GM18505 (cell line): ENCODE measurements at regions not wholly inside any gene's neighbourhood (a gene's known extent, or its start where the extent isn't known, plus 50 kb on each side); places are given as distances from the start of the nearest gene placed in this dataset.
"Not testable (repeated sequence)": the region's sequence is repeated elsewhere in the genome, so short reads cannot be mapped to it uniquely, and the experiment has no call there.

Source experiments
- ATAC-seq: cut with Tn5 transposase; IDR thresholded peaks from one replicate; pipeline ENCODE4 v1.9.1; 2021; ENCODE audit not compliant: unreplicated experiment
- POLR2A ChIP-seq: IDR thresholded peaks from 4 replicates; pipeline ENCODE4 v1.6.1; 2011; ENCODE audit warnings: borderline replicate concordance; ENCODE audit not compliant: insufficient read depth, insufficient read length; ENCODE audit errors: extremely low read depth

DNA sequence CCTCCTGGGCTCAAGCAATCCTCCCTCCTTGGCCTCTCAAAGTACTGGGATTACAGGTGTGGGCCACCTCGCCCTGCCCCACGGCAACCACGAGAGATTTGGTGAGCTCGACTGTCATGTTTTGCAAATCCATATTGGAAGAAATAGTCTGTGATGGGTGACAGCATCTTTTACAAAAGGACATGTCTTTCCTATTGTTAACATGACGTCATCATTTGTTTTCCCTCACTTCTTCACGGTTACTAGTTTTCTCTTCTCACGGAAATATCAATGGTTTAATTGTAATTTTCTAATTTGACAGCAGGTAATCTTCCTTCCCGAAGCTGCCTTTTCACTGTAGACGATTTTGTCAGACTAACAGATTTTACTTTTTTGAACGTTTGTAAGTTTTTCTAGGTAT lies 110.8 kb upstream of the GREM2 start:
- no peak for ATAC-seq
- no peak for TF ChIP-seq POLR2A

DNA sequence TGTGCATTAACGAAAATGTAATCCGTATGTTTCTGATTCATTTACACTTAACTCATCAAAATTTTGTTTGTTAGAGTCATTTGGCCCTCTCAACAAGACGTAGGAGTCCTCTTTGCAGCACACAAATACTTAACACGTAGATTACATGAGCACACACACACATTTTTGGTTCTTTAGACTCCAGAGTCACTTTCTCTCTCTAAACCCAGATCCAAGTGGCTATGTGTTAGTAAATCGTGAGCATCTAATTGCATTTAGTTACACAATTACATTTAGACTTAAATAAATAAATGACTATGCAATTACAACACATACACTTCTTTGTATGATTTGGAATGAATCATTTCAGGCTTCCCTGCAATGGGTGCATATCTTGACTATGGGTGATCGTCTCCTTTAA lies 109.0 kb upstream of the GREM2 start:
- no peak for TF ChIP-seq POLR2A
- no peak for ATAC-seq

DNA sequence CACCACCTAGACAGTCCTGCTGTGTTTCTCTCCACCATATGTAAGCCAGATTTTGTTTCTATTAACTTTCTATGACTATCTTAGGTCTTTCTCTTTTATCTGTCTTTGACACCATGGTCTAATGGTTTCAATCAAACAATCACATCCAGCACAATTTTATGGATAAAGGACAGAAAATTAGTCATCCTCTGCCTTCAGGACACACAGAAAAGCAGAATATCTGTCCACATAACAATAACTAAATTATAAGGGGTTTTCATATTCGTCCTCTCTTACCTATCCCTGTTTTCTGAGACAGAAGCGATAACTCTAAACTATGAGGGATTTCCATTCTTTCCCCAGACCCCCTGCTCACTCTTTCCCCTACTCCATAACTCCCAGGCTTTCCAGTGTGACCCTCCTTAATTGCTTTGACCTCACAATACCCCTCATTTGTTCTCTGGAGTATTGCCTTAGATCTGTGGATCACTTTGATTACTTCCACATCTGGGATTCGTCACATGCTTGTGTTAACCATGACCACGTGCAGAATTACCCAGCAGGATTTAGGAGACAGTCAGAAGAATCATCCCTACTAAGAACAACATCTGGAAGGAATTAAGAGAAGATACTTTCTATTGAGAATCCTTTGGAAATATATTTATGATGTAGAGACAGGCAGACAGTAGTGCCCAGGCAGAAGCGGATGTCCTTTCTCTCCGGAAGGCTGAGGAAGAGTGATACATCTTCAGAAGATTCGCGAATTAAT lies 108.2 kb upstream of the GREM2 start:
- no peak for ATAC-seq
- no peak for TF ChIP-seq POLR2A

DNA sequence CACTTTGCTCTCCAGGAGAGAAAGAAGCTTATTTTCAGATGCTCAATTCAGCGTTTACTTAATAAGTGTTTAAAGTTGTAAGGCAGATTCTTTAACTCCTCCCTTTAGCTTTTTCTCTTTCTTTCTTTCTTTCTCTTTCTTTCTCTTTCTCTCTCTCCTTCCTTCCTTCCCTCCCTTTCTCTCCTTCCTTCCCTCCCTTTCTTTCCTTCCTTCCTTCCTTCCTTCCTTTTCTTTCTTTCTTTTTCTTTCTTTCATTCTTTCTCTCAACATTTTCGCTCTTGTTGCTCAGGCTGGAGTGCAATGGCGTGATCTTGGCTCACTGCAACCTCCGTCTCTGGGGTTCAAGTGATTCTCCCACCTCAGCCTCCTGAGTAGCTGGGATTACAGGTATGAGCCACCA lies 104.6 kb upstream of the GREM2 start:
- ATAC-seq, result not testable (repeated sequence)

DNA sequence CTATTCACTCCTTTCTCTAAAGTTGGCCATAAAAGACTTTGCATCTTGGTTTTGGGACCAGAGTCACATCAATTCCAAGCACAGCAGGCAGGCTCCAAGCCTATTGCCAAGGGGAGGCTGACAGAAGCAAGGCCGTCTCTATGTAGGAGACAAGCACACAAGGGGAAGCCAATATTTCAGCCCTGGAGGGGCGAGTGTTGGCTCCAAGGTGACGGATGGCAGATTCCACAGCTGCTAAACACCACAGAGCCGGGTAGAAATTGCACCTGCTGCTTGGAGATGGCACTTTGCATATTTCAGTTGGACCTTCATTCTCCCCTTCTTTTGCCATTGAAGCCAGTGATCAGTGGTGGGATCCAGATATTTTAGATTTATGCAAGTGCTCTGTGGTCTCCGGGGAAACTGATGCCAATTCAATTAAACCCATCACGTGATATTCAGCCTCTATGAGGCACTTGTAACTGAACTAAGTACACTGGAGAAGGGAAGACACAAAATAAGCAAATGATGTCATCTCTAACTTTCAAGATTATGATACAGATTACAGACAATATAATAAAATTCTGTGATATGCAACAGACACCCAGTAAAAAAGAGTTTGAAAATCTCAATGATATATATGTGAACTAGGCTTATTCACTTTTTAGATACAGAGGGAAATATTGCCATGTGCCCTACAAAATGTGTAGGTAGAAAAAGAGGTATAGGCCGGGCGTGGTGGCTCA lies 102.8 kb upstream of the GREM2 start:
- no peak for ATAC-seq

DNA sequence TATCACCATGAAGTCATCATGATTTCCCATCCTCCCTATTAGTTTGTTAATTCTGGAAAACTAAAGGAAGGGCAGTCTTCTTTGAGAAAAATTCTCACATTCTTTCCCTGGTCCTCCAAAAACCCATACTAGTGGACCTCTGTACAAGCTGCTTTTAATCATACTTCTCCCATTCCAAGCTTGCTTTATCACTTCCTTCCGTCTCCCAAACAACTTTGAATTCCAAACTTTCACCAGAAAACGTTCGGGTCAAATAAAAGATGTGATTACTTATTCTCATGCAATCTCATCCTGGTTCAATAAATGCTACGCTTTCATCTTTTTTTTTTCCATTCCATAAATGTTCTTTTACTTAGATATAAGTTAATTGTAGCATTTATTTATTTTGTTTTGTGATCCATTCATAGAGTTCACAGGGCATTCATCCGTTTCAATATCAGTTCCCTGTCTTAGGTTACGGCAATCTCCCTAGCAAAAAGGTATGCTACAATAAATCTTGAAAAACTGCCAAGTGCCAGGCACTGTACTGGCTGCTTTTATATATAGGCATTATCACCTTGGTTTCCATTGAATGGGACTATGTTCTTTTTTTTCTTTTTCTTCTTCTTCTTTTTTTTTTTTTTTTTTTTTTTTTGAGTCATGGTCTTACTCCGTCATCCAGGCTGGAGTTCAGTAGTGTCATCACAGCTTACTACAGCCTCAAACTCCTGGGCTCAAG lies 100.2 kb upstream of the GREM2 start:
- TF ChIP-seq POLR2A, result no peak
- ATAC-seq, result no peak

More for the DNA sequence above, 102.8 kb upstream of the GREM2 start:
- no peak for TF ChIP-seq POLR2A

DNA sequence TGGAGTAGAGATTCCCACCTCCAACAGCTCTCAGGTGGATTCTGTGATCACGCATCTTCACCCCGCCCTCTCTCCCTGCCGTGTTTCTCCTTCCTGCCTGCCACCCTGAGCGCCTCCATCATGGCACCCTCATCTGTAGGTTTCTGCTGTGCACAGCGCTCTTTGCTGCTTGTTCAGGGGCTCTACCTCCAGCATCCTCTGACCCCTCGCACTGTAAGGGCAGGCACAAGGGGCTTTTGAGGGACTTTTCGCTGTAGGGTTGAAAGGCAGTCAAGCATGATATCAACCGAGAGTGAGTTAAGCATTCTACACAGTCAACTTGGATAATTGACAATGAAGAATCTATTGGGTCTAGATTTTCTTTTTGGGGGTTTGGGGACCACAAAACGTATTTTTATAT lies 99.1 kb upstream of the GREM2 start:
- no peak for TF ChIP-seq POLR2A
- ATAC-seq, result no peak

DNA sequence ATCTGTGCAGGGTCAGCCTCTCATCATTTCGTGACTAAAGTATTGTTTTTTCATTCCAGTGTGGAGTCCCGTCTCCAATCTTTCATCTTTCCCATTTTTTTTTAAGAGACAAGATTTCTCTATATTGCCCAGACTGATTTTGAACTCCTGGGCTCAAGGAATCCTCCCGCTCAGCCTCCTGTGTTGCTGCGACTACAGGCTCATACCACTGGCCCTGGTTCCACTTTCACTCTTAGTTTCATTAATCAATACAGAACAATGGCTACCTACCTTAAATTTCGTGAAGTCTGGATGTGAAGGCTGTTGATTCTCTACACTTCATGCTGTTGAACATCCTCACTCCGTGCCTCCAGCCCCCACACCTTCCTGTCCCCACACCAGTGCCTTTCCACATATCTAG lies 97.7 kb upstream of the GREM2 start:
- TF ChIP-seq POLR2A, result no peak
- ATAC-seq, result no peak

DNA sequence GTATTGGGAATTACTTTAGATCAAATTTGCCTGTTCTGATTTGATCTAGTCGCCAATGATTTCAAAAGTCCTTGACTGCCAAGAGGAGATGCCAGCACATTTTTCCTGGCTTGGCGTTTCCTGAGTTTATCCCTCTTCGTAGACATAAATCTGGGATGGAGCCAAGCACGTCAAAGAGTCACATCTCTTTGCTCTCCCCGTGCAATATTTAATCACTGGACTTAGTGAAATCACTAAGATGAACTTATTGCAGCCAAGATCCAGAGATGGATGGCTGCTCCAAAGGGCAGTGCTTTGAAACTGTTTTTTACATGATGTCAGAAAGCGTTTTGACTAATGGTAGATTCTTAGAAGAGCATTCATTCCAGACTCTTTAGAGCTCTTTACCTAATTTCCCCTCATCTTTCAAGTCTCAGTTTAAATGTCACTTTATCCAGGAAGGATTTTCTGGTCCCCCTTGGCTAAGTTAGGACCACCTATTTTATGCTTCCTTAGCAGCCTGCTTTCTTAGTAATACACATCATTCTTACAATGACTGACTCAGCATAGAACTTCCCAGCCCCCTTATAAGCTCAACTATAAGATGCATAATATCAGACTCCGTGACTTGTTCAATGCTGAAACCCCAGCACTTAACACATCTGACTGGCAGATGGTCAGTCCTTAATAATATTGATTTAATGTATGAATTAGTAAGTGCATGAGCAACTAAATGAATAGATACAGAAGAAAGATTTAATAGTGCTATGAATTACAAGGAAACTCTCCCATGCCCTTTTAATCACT lies 94.4 kb upstream of the GREM2 start:
- no peak for ATAC-seq
- no peak for TF ChIP-seq POLR2A

DNA sequence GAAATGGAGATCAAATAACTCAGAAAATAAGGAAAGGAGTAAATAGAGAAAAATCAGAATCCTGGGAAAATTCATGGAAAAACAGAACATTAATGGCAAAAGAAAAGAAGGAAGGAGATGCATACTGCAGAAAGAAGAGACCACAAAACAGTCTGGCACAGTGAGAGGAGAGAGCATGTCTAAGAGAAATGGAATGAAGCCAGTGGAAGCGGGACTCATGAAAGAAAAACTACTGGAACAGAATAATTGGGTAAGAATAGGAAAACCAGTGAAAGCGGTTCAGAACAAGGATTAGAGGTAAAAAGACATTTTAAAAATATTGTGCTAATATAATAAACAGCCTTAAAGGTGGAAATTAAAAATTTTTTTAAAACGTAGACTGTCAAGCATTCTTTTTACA lies 93.6 kb upstream of the GREM2 start:
- no peak for TF ChIP-seq POLR2A
- no peak for ATAC-seq

DNA sequence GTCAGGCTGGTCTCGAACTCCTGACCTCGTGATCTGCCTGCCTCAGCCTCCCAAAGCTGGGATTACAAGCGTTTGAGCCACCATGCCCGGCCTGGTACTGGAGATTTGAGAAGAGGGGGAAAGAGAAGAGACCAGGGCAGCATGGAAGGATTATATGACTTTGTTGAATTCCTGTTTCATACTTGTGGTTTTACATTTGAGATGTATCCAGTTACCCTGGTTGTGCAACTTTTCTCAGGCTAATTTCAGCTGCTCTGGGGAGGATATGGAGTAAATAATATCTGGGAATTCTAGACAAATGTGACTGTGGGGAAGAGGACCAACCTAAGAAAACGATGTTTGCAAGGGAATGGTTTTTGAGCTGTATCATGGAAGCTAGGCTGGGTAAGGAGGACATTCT lies 89.5 kb upstream of the GREM2 start:
- ATAC-seq, result no peak
- no peak for TF ChIP-seq POLR2A

DNA sequence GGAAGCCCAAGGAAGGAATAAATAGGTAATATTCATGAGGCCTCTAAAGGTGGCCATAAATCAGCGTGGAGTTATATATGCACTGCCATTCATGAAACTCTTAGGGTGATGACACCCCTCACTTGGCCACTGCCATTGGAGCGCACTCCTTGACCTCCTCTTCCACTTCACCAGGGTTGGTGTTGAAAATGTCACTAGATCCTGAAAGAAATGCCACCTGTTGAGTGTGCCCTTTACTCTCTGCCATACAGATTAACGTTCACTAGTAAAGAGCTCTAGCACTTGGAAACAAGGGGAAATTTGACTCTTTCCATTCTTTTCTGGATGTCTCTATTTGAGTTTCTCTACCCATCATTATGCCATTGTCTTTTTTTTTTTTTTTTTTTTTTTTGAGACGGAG lies 83.5 kb upstream of the GREM2 start:
- no peak for TF ChIP-seq POLR2A
- ATAC-seq, result no peak

DNA sequence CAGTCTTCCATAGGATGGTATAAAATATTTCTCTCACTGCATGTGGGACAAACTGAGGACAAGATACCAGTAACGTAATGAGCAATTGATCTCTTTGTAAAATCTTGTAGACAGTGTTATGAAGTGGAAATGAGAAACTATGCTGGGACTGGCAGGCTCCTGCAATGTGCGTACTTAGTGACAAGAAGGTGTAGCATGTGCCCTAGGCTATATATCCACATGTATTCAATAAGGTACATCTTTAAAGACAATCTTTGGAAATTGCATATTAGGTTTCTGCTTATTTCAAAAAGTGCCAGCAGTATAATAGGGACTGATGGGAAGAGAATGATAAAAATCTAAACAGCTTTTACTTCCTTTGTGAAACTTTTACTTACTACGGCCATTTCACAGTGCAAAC lies 81.9 kb upstream of the GREM2 start:
- no peak for ATAC-seq
- TF ChIP-seq POLR2A, result no peak
